HuH-7.5 (cell line): ENCODE measurements at regions not wholly inside any gene's neighbourhood (a gene's known extent, or its start where the extent isn't known, plus 50 kb on each side); places are given as distances from the start of the nearest gene placed in this dataset.

Experiments
- DNase-seq: peaks from one replicate; pipeline ENCODE4 v3.0.0; 2011; ENCODE audit warnings: low spot score

- no peak for DNase-seq
Observed at GRCh38 chr5:117212866-117213265, 638.2 kb upstream of the SEMA6A start.

DNA sequence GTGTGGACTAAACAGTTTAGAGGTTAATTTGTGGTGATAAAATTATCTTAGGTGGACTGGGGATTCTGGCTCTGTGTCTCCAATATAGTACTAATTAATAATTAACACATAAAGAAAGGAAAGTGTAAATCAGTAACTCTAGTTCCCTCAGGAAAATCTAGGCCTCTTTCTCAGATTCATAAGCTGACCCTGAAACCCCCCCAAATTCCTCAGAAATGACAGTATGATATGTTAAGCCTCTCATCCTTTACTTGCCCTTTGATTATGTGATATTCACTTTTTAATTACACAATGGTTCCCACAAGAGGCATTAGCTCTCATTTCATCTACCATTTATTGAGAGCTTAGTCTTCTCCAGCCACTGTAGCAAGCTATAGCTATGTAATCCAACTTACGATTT is 636.2 kb upstream of the SEMA6A start:
- no peak for DNase-seq

DNA sequence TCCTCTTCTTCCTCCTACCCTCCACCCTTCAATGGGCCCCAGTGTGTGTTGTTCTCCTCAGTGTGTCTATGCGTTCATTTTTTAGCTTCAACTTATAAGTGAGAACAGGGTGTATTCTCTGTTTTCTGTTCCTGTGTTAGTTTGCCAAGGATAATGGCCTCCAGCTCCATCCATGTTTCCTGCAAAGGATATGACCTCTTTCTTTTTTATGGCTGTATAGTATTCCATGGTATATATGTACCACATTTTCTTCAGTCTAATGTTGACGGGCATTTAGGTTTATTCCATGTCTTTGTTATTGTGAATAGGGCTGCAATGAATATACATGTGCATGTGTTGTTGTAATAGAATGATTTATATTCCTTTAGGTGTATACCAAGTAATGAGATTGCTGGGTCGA is 634.9 kb upstream of the SEMA6A start:
- no peak for DNase-seq

- no peak for DNase-seq
Observed at GRCh38 chr5:117207088-117207668, 632.6 kb upstream of the SEMA6A start.

DNA sequence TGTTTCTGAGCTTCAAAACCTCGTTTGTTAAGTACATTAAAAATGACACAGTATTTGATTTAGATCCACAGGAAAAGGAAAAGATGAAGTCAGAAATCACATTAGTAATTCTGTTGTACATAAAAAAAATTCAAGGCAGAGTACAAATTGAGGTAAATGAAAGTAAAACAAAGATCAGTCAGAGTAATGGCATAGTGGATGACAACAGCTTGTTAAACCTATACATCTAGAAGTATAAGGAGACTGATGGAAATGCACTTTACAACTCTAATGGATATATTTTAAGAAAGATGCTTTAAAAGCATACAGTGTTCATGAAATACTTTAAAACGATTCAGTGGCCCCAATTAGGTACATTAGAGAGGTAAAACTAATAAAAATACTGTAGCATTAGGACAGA is 631.3 kb upstream of the SEMA6A start:
- no peak for DNase-seq

DNA sequence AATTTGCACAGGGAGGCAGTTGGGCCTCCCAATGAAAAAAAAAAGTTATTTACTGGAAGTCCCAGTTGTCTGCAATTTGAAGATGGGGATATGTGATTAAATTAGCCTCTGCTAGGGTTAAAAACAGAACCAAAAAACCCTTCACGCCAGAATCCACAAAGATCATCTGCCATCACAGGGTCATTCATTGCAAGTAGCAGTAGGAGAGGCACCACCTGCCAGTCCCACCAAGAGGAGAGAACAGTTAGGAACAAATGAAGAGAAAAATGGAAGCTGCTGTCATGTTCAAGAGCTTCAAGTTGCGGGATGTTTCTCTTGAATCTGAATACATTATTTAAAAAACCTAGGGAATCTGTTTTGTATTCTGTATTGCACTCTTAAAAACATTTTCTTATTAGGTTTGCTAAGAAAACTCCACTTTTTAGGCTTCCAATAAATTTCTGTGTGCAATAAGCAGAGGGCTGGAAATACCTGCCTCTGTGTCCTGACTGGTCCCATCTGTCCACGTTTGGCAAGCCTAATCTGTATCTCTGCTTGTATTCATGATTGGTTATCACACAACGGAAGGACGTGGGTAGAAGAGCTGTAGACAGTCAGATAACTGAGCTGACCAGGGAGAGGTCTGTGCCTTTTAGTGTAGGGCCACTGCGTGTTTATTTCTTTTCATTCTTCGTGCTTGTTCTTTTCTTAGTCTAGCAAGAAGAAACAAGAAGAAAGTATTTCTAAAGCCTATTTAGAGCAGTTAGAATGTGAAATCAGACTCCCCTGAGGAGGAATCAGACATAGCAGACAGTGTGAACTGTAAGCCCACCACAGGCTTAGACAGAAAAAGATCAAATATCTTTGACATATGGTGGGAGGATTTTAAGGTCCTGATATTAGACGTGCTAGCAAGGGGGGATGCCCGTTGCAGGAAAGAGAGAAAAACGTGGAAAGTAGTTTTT is 630.6 kb upstream of the SEMA6A start:
- no peak for DNase-seq

GRCh38 chr5:117204404-117204803 is 629.8 kb upstream of the SEMA6A start:
- DNase-seq: no peak

GRCh38 chr5:117203584-117203983 is 629.0 kb upstream of the SEMA6A start:
- DNase-seq: no peak

DNA sequence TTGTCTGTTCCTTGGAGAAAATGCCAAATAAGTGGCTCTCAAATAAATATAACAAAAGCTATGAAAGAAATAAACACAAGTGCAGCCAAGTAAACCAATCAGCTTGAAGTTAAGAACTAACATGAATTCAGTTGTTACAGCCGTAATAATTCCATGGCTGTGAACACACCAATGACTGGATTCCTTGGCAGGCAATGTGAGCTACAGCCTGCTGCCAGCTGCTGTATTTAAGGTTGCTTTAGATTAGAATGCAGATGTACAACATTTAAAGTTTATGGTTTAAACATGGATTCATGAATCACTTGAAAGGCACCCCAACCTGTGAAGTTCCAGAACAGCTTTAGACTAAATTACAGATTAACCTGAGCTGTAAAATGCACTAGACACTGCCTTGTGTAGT is 626.4 kb upstream of the SEMA6A start:
- DNase-seq: no peak

DNA sequence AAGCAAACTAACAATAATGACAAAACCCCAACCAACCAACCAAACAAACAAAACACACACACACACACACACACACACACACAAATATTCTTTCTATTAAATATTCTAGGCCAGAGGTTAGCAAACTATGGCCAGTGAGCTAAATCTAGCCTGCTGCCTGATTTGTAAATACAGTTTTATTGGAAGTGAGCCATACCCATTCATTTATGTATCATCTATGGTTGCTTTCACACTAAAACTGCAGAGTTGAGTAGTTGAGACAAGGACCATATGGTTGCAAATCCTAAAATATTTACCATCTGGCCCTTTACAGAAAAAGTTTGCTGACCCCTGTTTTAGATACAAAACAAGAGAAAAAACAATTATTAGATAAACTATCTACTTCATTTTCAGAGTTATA is 620.5 kb upstream of the SEMA6A start:
- DNase-seq: no peak

GRCh38 chr5:117191251-117191650 is 616.6 kb upstream of the SEMA6A start:
- no peak for DNase-seq

GRCh38 chr5:117189784-117190183 is 615.2 kb upstream of the SEMA6A start:
- no peak for DNase-seq

DNA sequence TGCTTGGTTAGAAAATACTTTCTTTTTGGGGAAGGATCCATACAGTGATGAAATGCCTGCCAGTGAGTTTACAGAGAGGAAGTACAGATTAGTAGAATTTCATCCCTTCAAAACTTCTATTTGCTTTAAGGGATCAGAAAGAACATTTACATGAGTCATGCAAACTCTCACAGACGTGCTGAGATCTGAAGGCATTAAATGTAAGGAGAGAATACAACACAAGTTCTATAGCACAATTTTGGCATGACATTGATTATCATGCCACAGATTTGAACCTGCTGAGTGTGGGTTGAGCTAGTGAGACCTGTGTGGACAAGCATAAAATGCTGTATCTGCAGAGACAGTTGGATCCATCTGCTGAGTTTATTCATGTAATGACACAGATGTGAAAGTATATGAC is 613.6 kb upstream of the SEMA6A start:
- no peak for DNase-seq

- DNase-seq: no peak
Observed at GRCh38 chr5:117186751-117187150, 612.1 kb upstream of the SEMA6A start.

GRCh38 chr5:117183326-117183725 is 608.7 kb upstream of the SEMA6A start:
- DNase-seq: no peak

- no peak for DNase-seq
Observed at GRCh38 chr5:117182104-117182503, 607.5 kb upstream of the SEMA6A start.

DNA sequence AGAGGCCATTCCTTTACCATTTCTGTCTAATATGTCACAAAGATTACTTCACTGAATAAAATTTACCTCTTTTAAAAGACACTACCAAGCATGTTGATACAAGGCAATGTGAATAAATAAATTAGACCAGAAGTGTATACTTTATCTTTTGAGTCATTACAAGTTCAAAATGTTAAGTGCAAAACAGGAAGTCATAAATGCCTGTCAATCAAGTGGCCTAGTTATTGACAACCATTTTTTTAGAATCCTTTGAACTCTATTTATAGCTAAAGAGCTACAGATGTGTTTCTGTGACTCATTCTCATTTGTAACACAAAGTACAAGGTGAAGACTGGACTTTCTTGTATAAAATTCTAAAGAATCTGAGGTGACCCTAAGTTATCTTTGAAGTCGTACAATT is 602.7 kb upstream of the SEMA6A start:
- no peak for DNase-seq

DNA sequence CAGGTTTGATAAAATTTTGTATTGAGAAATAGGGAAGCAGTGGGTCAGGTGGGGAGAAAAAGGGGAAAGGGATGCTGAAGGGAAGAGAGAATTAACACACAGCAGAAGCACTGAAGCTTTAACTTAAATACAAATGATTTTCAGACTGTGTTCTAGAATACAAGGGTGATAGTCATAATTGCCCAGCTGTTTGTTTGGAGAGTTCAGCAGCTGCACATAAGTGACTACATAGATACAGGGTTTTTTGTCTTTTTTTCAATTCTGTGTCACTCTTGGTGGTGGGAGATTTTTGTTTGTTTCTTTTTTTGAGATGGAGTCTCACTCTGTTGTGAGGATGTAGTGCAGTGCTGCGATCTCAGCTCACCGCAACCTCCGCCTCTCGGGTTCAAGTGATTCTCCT is 590.4 kb upstream of the SEMA6A start:
- DNase-seq: no peak

DNA sequence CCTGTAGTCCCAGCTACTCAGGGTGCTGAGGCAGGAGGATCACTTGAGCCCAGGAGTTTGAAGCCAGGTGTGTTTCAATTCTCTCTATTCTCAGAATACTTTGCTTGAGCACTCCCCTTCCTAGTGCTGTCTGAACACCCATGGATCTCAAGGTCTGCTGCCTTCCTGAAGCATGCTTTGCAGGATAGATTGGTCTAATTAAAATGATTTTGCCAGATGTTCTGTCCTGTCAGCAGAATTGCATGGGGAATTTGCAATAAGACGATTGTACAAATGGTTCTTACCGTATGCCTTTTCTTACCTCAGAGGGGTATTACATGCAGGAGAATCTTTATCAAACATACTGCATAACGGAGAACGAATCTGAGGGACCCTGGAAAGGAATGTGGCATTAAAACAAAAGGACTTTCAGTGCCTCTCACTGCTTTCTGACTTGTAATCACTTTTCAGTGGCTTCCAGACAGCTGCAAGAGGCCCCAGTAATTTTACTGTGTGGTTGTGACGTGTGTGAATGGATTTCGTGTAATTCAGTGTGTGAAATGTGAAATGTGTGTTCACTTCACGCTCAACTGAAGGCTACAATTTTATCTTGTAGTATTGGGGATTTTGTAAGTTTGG is 587.2 kb upstream of the SEMA6A start:
- no peak for DNase-seq

DNA sequence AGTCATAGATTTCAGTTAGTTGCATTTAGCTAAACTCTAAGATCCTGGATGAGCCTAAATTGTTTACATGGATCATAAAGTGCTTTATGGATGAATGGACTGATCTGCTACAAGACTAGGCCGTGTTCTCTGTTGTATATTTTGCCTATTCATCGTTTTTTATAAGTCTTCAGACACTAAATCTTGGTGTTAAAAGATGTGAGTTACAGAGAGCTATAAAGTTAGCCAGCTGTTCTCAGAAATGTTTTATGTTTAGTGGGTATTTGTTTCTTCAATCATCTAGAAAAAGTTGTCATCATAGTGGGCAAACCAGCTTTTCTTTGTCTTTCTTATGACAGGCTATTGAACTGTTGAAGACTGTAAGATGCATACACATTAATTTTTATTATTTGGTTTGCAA is 585.8 kb upstream of the SEMA6A start:
- no peak for DNase-seq

DNA sequence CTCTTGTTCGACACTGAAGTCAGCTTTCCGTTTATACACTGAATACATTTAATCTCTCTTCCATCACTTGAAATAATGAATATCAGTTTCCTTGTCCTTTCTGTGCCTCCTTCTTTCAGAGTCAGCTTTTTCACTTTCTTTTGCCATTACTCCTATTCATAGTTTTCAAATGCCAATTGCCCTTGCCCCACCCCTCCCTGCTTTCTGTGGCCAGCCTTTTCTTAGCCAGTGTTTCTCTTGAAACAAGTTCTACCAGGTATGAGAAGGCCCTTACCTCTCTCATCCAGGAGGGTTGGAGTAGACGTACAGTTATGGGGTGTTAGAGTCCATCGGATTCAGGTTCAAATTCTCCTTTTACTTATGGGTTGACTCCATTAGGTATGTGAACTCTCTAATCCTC is 574.7 kb upstream of the SEMA6A start:
- DNase-seq: no peak

- DNase-seq: no peak
Observed at GRCh38 chr5:117144086-117144485, 569.5 kb upstream of the SEMA6A start.

DNA sequence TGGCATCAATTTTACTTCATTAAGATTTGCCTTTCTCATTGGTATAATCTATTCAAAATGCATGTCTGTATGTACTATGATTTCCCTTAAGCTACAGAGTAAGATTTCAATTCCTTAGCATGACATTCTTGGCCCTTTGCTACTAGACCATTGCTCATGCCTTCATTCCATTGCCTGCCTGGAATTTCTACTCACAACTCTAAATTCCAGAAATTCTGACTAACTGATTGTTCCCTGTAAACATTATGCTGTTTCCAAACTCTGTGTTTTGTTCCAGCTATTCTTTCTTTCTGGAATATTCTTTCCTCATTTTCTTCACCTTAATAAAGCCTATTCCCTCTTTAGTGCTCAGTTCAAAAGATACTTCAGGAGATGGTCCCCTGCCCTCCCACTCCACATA is 568.8 kb upstream of the SEMA6A start:
- no peak for DNase-seq
